ENCODE measurements at regions not wholly inside any gene's neighbourhood (a gene's known extent, or its start where the extent isn't known, plus 50 kb on each side); places are given as distances from the start of the nearest gene placed in this dataset.

- DNase-seq (ENCODE audit: low read depth) = no peak
- TF ChIP-seq CTCF (conservative IDR thresholded peaks at IDR 0.05; ENCODE audit: low read depth, low read length) = no peak
- no peak overlapping the region for H3K4me3 ChIP-seq (ENCODE audit: low read length)
Measured at GRCh38 chr2:236505041-236505440, 64.6 kb upstream of the ACKR3 start.

GRCh38 chr2:236505648-236506047, 64.0 kb upstream of the ACKR3 start:
- no peak for DNase-seq (ENCODE audit: low read depth)
- no peak overlapping the region for H3K4me3 ChIP-seq (ENCODE audit: low read length)
- no peak for TF ChIP-seq CTCF (conservative IDR thresholded peaks at IDR 0.05; ENCODE audit: low read depth, low read length)

GRCh38 chr2:236507393-236508085, 62.1 kb upstream of the ACKR3 start:
- no peak for TF ChIP-seq CTCF (conservative IDR thresholded peaks at IDR 0.05; ENCODE audit: low read depth, low read length)
- DNase-seq (ENCODE audit: low read depth) = peak; percentile 15
- peak overlapping the region; percentile 48 for H3K4me3 ChIP-seq (ENCODE audit: low read length)

GRCh38 chr2:236508466-236508865, 61.2 kb upstream of the ACKR3 start:
- no peak overlapping the region for H3K4me3 ChIP-seq (ENCODE audit: low read length)
- no peak for DNase-seq (ENCODE audit: low read depth)
- TF ChIP-seq CTCF (conservative IDR thresholded peaks at IDR 0.05; ENCODE audit: low read depth, low read length) = no peak

- no peak for DNase-seq (ENCODE audit: low read depth)
- H3K4me3 ChIP-seq (ENCODE audit: low read length) = no peak overlapping the region
- no peak for TF ChIP-seq CTCF (conservative IDR thresholded peaks at IDR 0.05; ENCODE audit: low read depth, low read length)
Measured at GRCh38 chr2:236510034-236510433, 59.6 kb upstream of the ACKR3 start.

- no peak for DNase-seq (ENCODE audit: low read depth)
- no peak overlapping the region for H3K4me3 ChIP-seq (ENCODE audit: low read length)
- no peak for TF ChIP-seq CTCF (conservative IDR thresholded peaks at IDR 0.05; ENCODE audit: low read depth, low read length)
Measured at GRCh38 chr2:236511266-236511665, 58.4 kb upstream of the ACKR3 start.

- no peak overlapping the region for H3K4me3 ChIP-seq (ENCODE audit: low read length)
- DNase-seq (ENCODE audit: low read depth) = no peak
- TF ChIP-seq CTCF (conservative IDR thresholded peaks at IDR 0.05; ENCODE audit: low read depth, low read length) = no peak
Measured at GRCh38 chr2:236512267-236512666, 57.4 kb upstream of the ACKR3 start.

All from retinal pigment epithelial cell (primary cell).